Neuronal stem cell (in vitro differentiated cells): ENCODE measurements at regions not wholly inside any gene's neighbourhood (a gene's known extent, or its start where the extent isn't known, plus 50 kb on each side); places are given as distances from the start of the nearest gene placed in this dataset.

Experiments
- DNase-seq: peaks from one replicate; pipeline ENCODE4 v3.0.0-alpha.2; 2013; ENCODE audit warnings: low spot score
- H2AFZ ChIP-seq: one replicate; pipeline ENCODE4 v1.6.1; 2013; ENCODE audit warnings: mild to moderate bottlenecking, low read length, inconsistent platforms
- H2AK5ac ChIP-seq: 2 replicates; pipeline ENCODE4 v1.6.1; 2013; ENCODE audit warnings: low read depth, mild to moderate bottlenecking, inconsistent platforms, low read length, moderate library complexity, mixed read lengths
- H2BK120ac ChIP-seq: 2 replicates; pipeline ENCODE4 v1.6.1; 2013; ENCODE audit warnings: low read depth, mild to moderate bottlenecking, inconsistent platforms, low read length, moderate library complexity, mixed read lengths
- H2BK12ac ChIP-seq: one replicate; pipeline ENCODE4 v1.6.1; 2013; ENCODE audit warnings: low read length, inconsistent platforms
- H2BK15ac ChIP-seq: 2 replicates; pipeline ENCODE4 v1.6.1; 2013; ENCODE audit warnings: mild to moderate bottlenecking, low read length, inconsistent platforms, mixed read lengths
- H2BK5ac ChIP-seq: one replicate; pipeline ENCODE4 v1.6.1; 2013; ENCODE audit warnings: inconsistent platforms, mild to moderate bottlenecking, low read length, moderate library complexity
- H3K14ac ChIP-seq: one replicate; pipeline ENCODE4 v1.6.1; 2013; ENCODE audit warnings: low read length, inconsistent platforms
- H3K18ac ChIP-seq: 2 replicates; pipeline ENCODE4 v1.6.1; 2013; ENCODE audit warnings: low read length, inconsistent platforms
- H3K23ac ChIP-seq: 2 replicates; pipeline ENCODE4 v1.6.1; 2013; ENCODE audit warnings: low read depth, mild to moderate bottlenecking, mixed read lengths, low read length, inconsistent platforms; ENCODE audit not compliant: poor library complexity
- H3K27ac ChIP-seq: replicated peaks from 3 replicates; pipeline ENCODE4 v1.5.1; 2013; ENCODE audit warnings: low read length, inconsistent platforms
- H3K27me3 ChIP-seq, 3 experiments: 2 replicates each; pipeline ENCODE4 v1.6.1; 2013; ENCODE audit warnings: low read length in 3 of 3, mild to moderate bottlenecking in 2 of 3, inconsistent platforms in 1 of 3, low read depth in 1 of 3, mixed read lengths in 1 of 3, moderate library complexity in 1 of 3; ENCODE audit not compliant: control insufficient read depth in 3 of 3, insufficient read depth in 3 of 3
- H3K36me3 ChIP-seq, 2 donors: replicated peaks in 1 of 2; 2 replicates each; pipeline ENCODE4 v1.6.1; 2013; ENCODE audit warnings: low read length in 2 of 2; ENCODE audit not compliant: control insufficient read depth in 2 of 2, insufficient read depth in 2 of 2
- H3K4ac ChIP-seq: 2 replicates; pipeline ENCODE4 v1.6.1; 2013; ENCODE audit warnings: inconsistent platforms, mild to moderate bottlenecking, low read length, moderate library complexity
- H3K4me1 ChIP-seq, 2 donors: 1 replicate in 1 of 2; 2 replicates in 1 of 2; pipeline ENCODE4 v1.6.1; 2013; ENCODE audit warnings: low read length in 2 of 2, low read depth in 1 of 2; ENCODE audit not compliant: control insufficient read depth in 2 of 2, insufficient read depth in 1 of 2
- H3K4me2 ChIP-seq: one replicate; pipeline ENCODE4 v1.6.1; 2013; ENCODE audit warnings: mild to moderate bottlenecking, low read length, inconsistent platforms; ENCODE audit not compliant: insufficient read depth, poor library complexity, severe bottlenecking
- H3K4me3 ChIP-seq, 2 donors: 2 replicates each; pipeline ENCODE4 v1.5.1; 2013; ENCODE audit warnings: low read length in 2 of 2, mild to moderate bottlenecking in 2 of 2, inconsistent platforms in 1 of 2, moderate library complexity in 1 of 2
- H3K79me1 ChIP-seq: one replicate; pipeline ENCODE4 v1.6.1; 2013; ENCODE audit warnings: low read depth, mild to moderate bottlenecking, inconsistent platforms, low read length, moderate library complexity
- H3K9ac ChIP-seq: one replicate; pipeline ENCODE4 v1.6.1; 2013; ENCODE audit warnings: mild to moderate bottlenecking, low read depth, low read length, inconsistent platforms; ENCODE audit not compliant: poor library complexity
- H3K9me3 ChIP-seq, 2 donors: replicated peaks in 1 of 2; 2 replicates each; pipeline versions ENCODE3 to v1.6.1; 2013; ENCODE audit warnings: low read length in 2 of 2, mild to moderate bottlenecking in 2 of 2, inconsistent platforms in 1 of 2, low read depth in 1 of 2, mixed read lengths in 1 of 2, moderate library complexity in 1 of 2; ENCODE audit not compliant: control insufficient read depth in 2 of 2, insufficient read depth in 1 of 2
- H4K8ac ChIP-seq: one replicate; pipeline ENCODE4 v1.6.1; 2013; ENCODE audit warnings: low read depth, mild to moderate bottlenecking, inconsistent platforms, low read length, moderate library complexity
- H4K91ac ChIP-seq: one replicate; pipeline ENCODE4 v1.6.1; 2013; ENCODE audit warnings: low read length, low read depth, mild to moderate bottlenecking, inconsistent platforms; ENCODE audit not compliant: poor library complexity
- WGBS, 2 donors: extraction: QIAGEN DNeasy Blood & Tissue Kit; methylation state at CpG; one replicate each; pipeline ENCODE4 v1.1.7; 2013; ENCODE audit warnings: missing lambda C conversion rate in 2 of 2, mixed read lengths in 1 of 2; ENCODE audit not compliant: insufficient read length in 2 of 2, insufficient replicate concordance in 1 of 2; ENCODE audit errors: extremely low coverage in 2 of 2; 5-methylcytosine and 5-hydroxymethylcytosine counted together

- Histone ChIP-seq H3K14ac (no peak overlapping the region), H3K4ac (no peak overlapping the region), H2BK15ac (no peak overlapping the region), H3K9ac (no peak overlapping the region), H3K79me1 (no peaks in the 10 kb centered on the region), H2BK12ac (no peak overlapping the region), H3K4me2 (no peak overlapping the region), H3K27ac (no peak overlapping the region), H4K91ac (no peak overlapping the region), H3K9me3 (no peaks in the 10 kb centered on the region), H4K8ac (no peak overlapping the region), H3K27me3 (no peaks in the 10 kb centered on the region), H2BK120ac (no peak overlapping the region), H3K23ac (no peak overlapping the region), H2AFZ (no peak overlapping the region), H2BK5ac (no peak overlapping the region), H3K36me3 (no peaks in the 10 kb centered on the region), H3K4me3 (no peak overlapping the region), H3K4me1 (no peaks in the 10 kb centered on the region), H3K18ac (no peak overlapping the region), H2AK5ac (no peak overlapping the region)
- DNase-seq: no peak
- whole genome bisulfite sequencing, 2 donors: no CpG with 5 or more reads among the region's 4 CpGs
Measured at GRCh38 chr2:129620411-129620810, 359.1 kb upstream of the RAB6C start.

- H3K9me3 ChIP-seq: no peaks in the 10 kb centered on the region
- H3K4me2 ChIP-seq: no peak overlapping the region
- H3K9ac ChIP-seq: no peak overlapping the region
- no peaks in the 10 kb centered on the region for H3K79me1 ChIP-seq
- no peak overlapping the region for H2AK5ac ChIP-seq
- no peak overlapping the region for H2BK120ac ChIP-seq
- H3K23ac ChIP-seq: no peak overlapping the region
- no peak overlapping the region for H3K18ac ChIP-seq
- no peaks in the 10 kb centered on the region for H3K27me3 ChIP-seq
- no peak overlapping the region for H3K4me3 ChIP-seq
- H4K91ac ChIP-seq: no peak overlapping the region
- no peaks in the 10 kb centered on the region for H3K36me3 ChIP-seq
- H3K4ac ChIP-seq: no peak overlapping the region
- no peaks in the 10 kb centered on the region for H3K4me1 ChIP-seq
- no peak overlapping the region for H3K14ac ChIP-seq
- no peak overlapping the region for H2BK12ac ChIP-seq
- no peak overlapping the region for H2BK15ac ChIP-seq
- H2AFZ ChIP-seq: no peak overlapping the region
- DNase-seq: no peak
- H3K27ac ChIP-seq: no peak overlapping the region
- no peak overlapping the region for H4K8ac ChIP-seq
- H2BK5ac ChIP-seq: no peak overlapping the region
- WGBS, 2 donors: no CpG with 5 or more reads among the region's 6 CpGs
Measured at GRCh38 chr2:129623783-129624182, 355.7 kb upstream of the RAB6C start.

- DNase-seq: no peak
- no peak overlapping the region for H3K27ac ChIP-seq
- WGBS, 2 donors: no CpG with 5 or more reads among the region's 9 CpGs
Measured at GRCh38 chr2:129627437-129627836, 352.0 kb upstream of the RAB6C start.

GRCh38 chr2:129636692-129637091, 342.8 kb upstream of the RAB6C start:
- no CpG with 5 or more reads among the region's 9 CpGs for WGBS, 2 donors

More at GRCh38 chr2:129627437-129627836, 352.0 kb upstream of the RAB6C start:
- Histone ChIP-seq H2AK5ac (no peak overlapping the region), H2BK12ac (no peak overlapping the region), H3K4me1 (no peaks in the 10 kb centered on the region), H4K8ac (no peak overlapping the region), H3K9ac (no peak overlapping the region), H2BK120ac (no peak overlapping the region), H3K79me1 (no peaks in the 10 kb centered on the region), H3K14ac (no peak overlapping the region), H3K27me3 (no peaks in the 10 kb centered on the region), H4K91ac (no peak overlapping the region), H3K9me3 (no peaks in the 10 kb centered on the region), H3K18ac (no peak overlapping the region), H2BK15ac (no peak overlapping the region), H3K4me3 (no peak overlapping the region), H2AFZ (no peak overlapping the region), H3K36me3 (no peaks in the 10 kb centered on the region), H3K4me2 (no peak overlapping the region), H3K23ac (peak overlapping the region; percentile 47), H3K4ac (no peak overlapping the region), H2BK5ac (no peak overlapping the region)

More at GRCh38 chr2:129636692-129637091, 342.8 kb upstream of the RAB6C start:
- Histone ChIP-seq H3K18ac (no peak overlapping the region), H3K4me1 (no peaks in the 10 kb centered on the region), H3K9me3 (no peaks in the 10 kb centered on the region), H2BK5ac (no peak overlapping the region), H2AK5ac (no peak overlapping the region), H3K14ac (no peak overlapping the region), H3K4me3 (no peak overlapping the region), H2BK120ac (no peak overlapping the region), H3K79me1 (no peaks in the 10 kb centered on the region), H4K8ac (no peak overlapping the region), H3K9ac (no peak overlapping the region), H3K36me3 (no peaks in the 10 kb centered on the region), H3K27me3 (no peaks in the 10 kb centered on the region), H2BK15ac (no peak overlapping the region), H3K27ac (no peak overlapping the region), H3K4ac (no peak overlapping the region), H3K23ac (no peak overlapping the region), H2BK12ac (no peak overlapping the region), H3K4me2 (no peak overlapping the region), H2AFZ (no peak overlapping the region), H4K91ac (no peak overlapping the region)
- no peak for DNase-seq
